ENCODE measurements at regions not wholly inside any gene's neighbourhood (a gene's known extent, or its start where the extent isn't known, plus 50 kb on each side); places are given as distances from the start of the nearest gene placed in this dataset.

- no peak for FAIRE-seq
These were observed 189.5 kb downstream of the SIPA1L2 start for GRCh38 chr1:232440325-232441035.

More at GRCh38 chr1:232440325-232441035, 189.5 kb downstream of the SIPA1L2 start:
- BruUV-seq (replicated peaks) = no TSS peak
- no peak for DNase-seq (ENCODE audit: low read depth, low spot score)
- Histone ChIP-seq H3K9me3 (replicated peaks; ENCODE audit: control insufficient read depth, insufficient read depth, low read length) (no peaks in the 10 kb centered on the region), H3K9me1 (replicated peaks; ENCODE audit: control insufficient read depth, extremely low read depth, insufficient read depth, low read length) (no peaks in the 10 kb centered on the region), H3K79me2 (ENCODE audit: control insufficient read depth, insufficient read depth, low read length) (no peaks in the 10 kb centered on the region), H4K20me1 (replicated peaks; ENCODE audit: control insufficient read depth, extremely low read depth, insufficient read depth, low read length) (no peaks in the 10 kb centered on the region), H3K9ac (replicated peaks; ENCODE audit: extremely low read depth, insufficient read depth, low read length) (no peak overlapping the region), H3K4me3 (replicated peaks in 1 of 3; ENCODE audit: insufficient read depth in 1 of 3, low read depth in 1 of 3, low read length in 3 of 3) (no peak overlapping the region), H3K4me2 (ENCODE audit: insufficient read depth, low read length) (no peak overlapping the region), H3K27ac (ENCODE audit: insufficient read depth, low read depth, low read length) (no peak overlapping the region), H3K27me3 (ENCODE audit: control insufficient read depth in 2 of 2, insufficient read depth in 2 of 2, low read length in 2 of 2) (no peaks in the 10 kb centered on the region), H3K36me3 (ENCODE audit: control insufficient read depth in 2 of 2, extremely low read depth in 1 of 2, insufficient read depth in 2 of 2, low read length in 2 of 2) (no peaks in the 10 kb centered on the region), H3K4me1 (ENCODE audit: control insufficient read depth, extremely low read depth, insufficient read depth, low read length) (no peaks in the 10 kb centered on the region), H2AFZ (ENCODE audit: low read depth, low read length) (no peak overlapping the region)
- intact Hi-C loops (cut with micrococcal nuclease) = no loop called here
- TF ChIP-seq, protein P1, sequence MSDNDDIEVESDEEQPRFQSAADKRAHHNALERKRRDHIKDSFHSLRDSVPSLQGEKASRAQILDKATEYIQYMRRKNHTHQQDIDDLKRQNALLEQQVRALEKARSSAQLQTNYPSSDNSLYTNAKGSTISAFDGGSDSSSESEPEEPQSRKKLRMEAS (IDR thresholded peaks at IDR 0.05; ENCODE audit: insufficient read depth, insufficient read length) = no peak
- TF ChIP-seq POLR2A (IDR thresholded peaks at IDR 0.05; ENCODE audit: low read depth, low read length) = no peak
- no peak for TF ChIP-seq EZH2 (IDR thresholded peaks at IDR 0.05; ENCODE audit: borderline replicate concordance, low read depth, low read length, severe bottlenecking)
- TF ChIP-seq, protein P2, sequence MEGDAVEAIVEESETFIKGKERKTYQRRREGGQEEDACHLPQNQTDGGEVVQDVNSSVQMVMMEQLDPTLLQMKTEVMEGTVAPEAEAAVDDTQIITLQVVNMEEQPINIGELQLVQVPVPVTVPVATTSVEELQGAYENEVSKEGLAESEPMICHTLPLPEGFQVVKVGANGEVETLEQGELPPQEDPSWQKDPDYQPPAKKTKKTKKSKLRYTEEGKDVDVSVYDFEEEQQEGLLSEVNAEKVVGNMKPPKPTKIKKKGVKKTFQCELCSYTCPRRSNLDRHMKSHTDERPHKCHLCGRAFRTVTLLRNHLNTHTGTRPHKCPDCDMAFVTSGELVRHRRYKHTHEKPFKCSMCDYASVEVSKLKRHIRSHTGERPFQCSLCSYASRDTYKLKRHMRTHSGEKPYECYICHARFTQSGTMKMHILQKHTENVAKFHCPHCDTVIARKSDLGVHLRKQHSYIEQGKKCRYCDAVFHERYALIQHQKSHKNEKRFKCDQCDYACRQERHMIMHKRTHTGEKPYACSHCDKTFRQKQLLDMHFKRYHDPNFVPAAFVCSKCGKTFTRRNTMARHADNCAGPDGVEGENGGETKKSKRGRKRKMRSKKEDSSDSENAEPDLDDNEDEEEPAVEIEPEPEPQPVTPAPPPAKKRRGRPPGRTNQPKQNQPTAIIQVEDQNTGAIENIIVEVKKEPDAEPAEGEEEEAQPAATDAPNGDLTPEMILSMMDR (IDR thresholded peaks at IDR 0.05; ENCODE audit: extremely low read depth in 1 of 2, insufficient read depth in 1 of 2, low read depth in 1 of 2, low read length in 2 of 2) = no peak
- TF ChIP-seq FOS (IDR thresholded peaks at IDR 0.05; ENCODE audit: borderline replicate concordance, insufficient read depth, low read length) = no peak
- TF ChIP-seq MYC (IDR thresholded peaks at IDR 0.05; ENCODE audit: low read depth, low read length) = no peak
- TF ChIP-seq GATA2 (IDR thresholded peaks at IDR 0.05; ENCODE audit: insufficient read depth, insufficient read length, low read depth, low read length) = no peak
- no peak for TF ChIP-seq JUN (IDR thresholded peaks at IDR 0.05; ENCODE audit: borderline replicate concordance, insufficient read depth, insufficient read length, low read depth)
- TF ChIP-seq POLR2AphosphoS5 (IDR thresholded peaks at IDR 0.05; ENCODE audit: insufficient read depth, low read depth, low read length) = no peak
- ChIA-PET POLR2A (no interaction called here), CTCF (no interaction called here)
- dilution Hi-C loops (cut with MboI; ENCODE audit: extremely low pct_ligation_motif_present, low sequenced_read_pairs) = no loop called here

Measured in endothelial cell of umbilical vein (primary cell).